Activated T-cell treated with anti-CD3 and anti-CD28 coated beads, Interleukin-2, amount 50 U/mL, for 4 hours (primary cell): ENCODE measurements at regions not wholly inside any gene's neighbourhood (a gene's known extent, or its start where the extent isn't known, plus 50 kb on each side); places are given as distances from the start of the nearest gene placed in this dataset.

Experiments used
- ATAC-seq, 2 donors: fragments of 200-7000 bp; cut with Tn5 transposase; one replicate each; pipeline ENCODE4 v1.10.0; 2021
- DNase-seq: peaks from one replicate; pipeline ENCODE4 v3.0.0-alpha.2; 2020
- H3K27me3 Mint-ChIP-seq: one replicate; pipeline ENCODE4 v1.8.0; 2021; ENCODE audit warnings: low read depth, mixed read lengths
- H3K36me3 Mint-ChIP-seq: one replicate; pipeline ENCODE4 v1.8.0; 2022; ENCODE audit warnings: mixed read lengths; ENCODE audit not compliant: insufficient read depth
- H3K4me1 Mint-ChIP-seq: one replicate; pipeline ENCODE4 v1.8.0; 2021; ENCODE audit warnings: low read depth, mixed read lengths
- H3K4me3 Mint-ChIP-seq: one replicate; pipeline ENCODE4 v1.8.0; 2021; ENCODE audit warnings: mild to moderate bottlenecking, moderate library complexity, mixed read lengths
- H3K9me3 Mint-ChIP-seq: one replicate; pipeline ENCODE4 v1.8.0; 2021; ENCODE audit warnings: mixed read lengths

- Mint-ChIP-seq H3K4me1 (no peaks in the 10 kb centered on the region), H3K9me3 (no peaks in the 10 kb centered on the region), H3K27me3 (no peaks in the 10 kb centered on the region), H3K36me3 (no peaks in the 10 kb centered on the region), H3K4me3 (no peak overlapping the region)
- no peak for ATAC-seq
- no peak for DNase-seq
Measured at GRCh38 chr16:48852458-48852857, 242.5 kb upstream of the N4BP1 start.

GRCh38 chr16:48850097-48850770 is 240.3 kb upstream of the N4BP1 start:
- H3K4me3 Mint-ChIP-seq, result no peak overlapping the region

GRCh38 chr16:48846277-48846676 is 236.3 kb upstream of the N4BP1 start:
- H3K4me1 Mint-ChIP-seq, result no peaks in the 10 kb centered on the region
- no peak overlapping the region for H3K4me3 Mint-ChIP-seq
- no peaks in the 10 kb centered on the region for H3K36me3 Mint-ChIP-seq
- no peaks in the 10 kb centered on the region for H3K27me3 Mint-ChIP-seq
- H3K9me3 Mint-ChIP-seq, result peaks cover 4% of the 10 kb centered on the region
- DNase-seq, result no peak
- ATAC-seq, result no peak

More at GRCh38 chr16:48850097-48850770, 240.3 kb upstream of the N4BP1 start:
- no peaks in the 10 kb centered on the region for H3K36me3 Mint-ChIP-seq
- ATAC-seq, result no peak
- no peaks in the 10 kb centered on the region for H3K27me3 Mint-ChIP-seq
- no peaks in the 10 kb centered on the region for H3K9me3 Mint-ChIP-seq
- no peaks in the 10 kb centered on the region for H3K4me1 Mint-ChIP-seq
- no peak for DNase-seq

GRCh38 chr16:48845261-48845660 is 235.3 kb upstream of the N4BP1 start:
- no peaks in the 10 kb centered on the region for H3K27me3 Mint-ChIP-seq
- H3K36me3 Mint-ChIP-seq, result no peaks in the 10 kb centered on the region
- no peak overlapping the region for H3K4me3 Mint-ChIP-seq
- DNase-seq (no peak), ATAC-seq (no peak)
- H3K9me3 Mint-ChIP-seq, result peaks cover 4% of the 10 kb centered on the region
- H3K4me1 Mint-ChIP-seq, result no peaks in the 10 kb centered on the region

- ATAC-seq (no peak), DNase-seq (no peak)
- no peaks in the 10 kb centered on the region for H3K4me1 Mint-ChIP-seq
- peaks cover 7% of the 10 kb centered on the region for H3K9me3 Mint-ChIP-seq
- H3K4me3 Mint-ChIP-seq, result no peak overlapping the region
- no peaks in the 10 kb centered on the region for H3K36me3 Mint-ChIP-seq
- no peaks in the 10 kb centered on the region for H3K27me3 Mint-ChIP-seq
Measured at GRCh38 chr16:48838349-48838748, 228.4 kb upstream of the N4BP1 start.

GRCh38 chr16:48836636-48837035 is 226.7 kb upstream of the N4BP1 start:
- Mint-ChIP-seq H3K36me3 (no peaks in the 10 kb centered on the region), H3K27me3 (no peaks in the 10 kb centered on the region), H3K4me1 (no peaks in the 10 kb centered on the region), H3K9me3 (peaks cover 3% of the 10 kb centered on the region), H3K4me3 (no peak overlapping the region)
- ATAC-seq (no peak), DNase-seq (no peak)

GRCh38 chr16:48836067-48836466 is 226.1 kb upstream of the N4BP1 start:
- no peak for DNase-seq
- Mint-ChIP-seq H3K9me3 (peaks cover 3% of the 10 kb centered on the region), H3K27me3 (no peaks in the 10 kb centered on the region), H3K36me3 (no peaks in the 10 kb centered on the region), H3K4me1 (no peaks in the 10 kb centered on the region), H3K4me3 (no peak overlapping the region)
- ATAC-seq, result no peak

- Mint-ChIP-seq H3K9me3 (peaks cover 3% of the 10 kb centered on the region), H3K4me3 (no peak overlapping the region), H3K27me3 (no peaks in the 10 kb centered on the region), H3K36me3 (no peaks in the 10 kb centered on the region), H3K4me1 (no peaks in the 10 kb centered on the region)
- DNase-seq (no peak), ATAC-seq (no peak)
Measured at GRCh38 chr16:48834576-48834975, 224.6 kb upstream of the N4BP1 start.

GRCh38 chr16:48833461-48833860 is 223.5 kb upstream of the N4BP1 start:
- peaks cover 3% of the 10 kb centered on the region for H3K9me3 Mint-ChIP-seq
- H3K36me3 Mint-ChIP-seq, result no peaks in the 10 kb centered on the region
- H3K27me3 Mint-ChIP-seq, result no peaks in the 10 kb centered on the region
- no peak overlapping the region for H3K4me3 Mint-ChIP-seq
- DNase-seq (no peak), ATAC-seq (no peak)
- no peaks in the 10 kb centered on the region for H3K4me1 Mint-ChIP-seq

- peaks cover 3% of the 10 kb centered on the region for H3K9me3 Mint-ChIP-seq
- no peaks in the 10 kb centered on the region for H3K4me1 Mint-ChIP-seq
- ATAC-seq (no peak), DNase-seq (no peak)
- H3K4me3 Mint-ChIP-seq, result no peak overlapping the region
- no peaks in the 10 kb centered on the region for H3K36me3 Mint-ChIP-seq
- H3K27me3 Mint-ChIP-seq, result no peaks in the 10 kb centered on the region
Measured at GRCh38 chr16:48831076-48831722, 221.2 kb upstream of the N4BP1 start.

GRCh38 chr16:48829336-48830310 is 219.6 kb upstream of the N4BP1 start:
- Mint-ChIP-seq H3K4me1 (no peaks in the 10 kb centered on the region), H3K27me3 (peaks cover 2% of the 10 kb centered on the region), H3K9me3 (no peaks in the 10 kb centered on the region), H3K36me3 (no peaks in the 10 kb centered on the region), H3K4me3 (no peak overlapping the region)
- ATAC-seq, result no peak
- no peak for DNase-seq

GRCh38 chr16:48824271-48824670 is 214.3 kb upstream of the N4BP1 start:
- Mint-ChIP-seq H3K4me3 (no peak overlapping the region), H3K4me1 (no peaks in the 10 kb centered on the region), H3K9me3 (peaks cover 5% of the 10 kb centered on the region), H3K27me3 (peaks cover 2% of the 10 kb centered on the region), H3K36me3 (no peaks in the 10 kb centered on the region)
- ATAC-seq, result no peak
- DNase-seq, result no peak

- Mint-ChIP-seq H3K27me3 (peaks cover 2% of the 10 kb centered on the region), H3K36me3 (no peaks in the 10 kb centered on the region), H3K4me3 (no peak overlapping the region), H3K4me1 (no peaks in the 10 kb centered on the region), H3K9me3 (peaks cover 5% of the 10 kb centered on the region)
- ATAC-seq, result no peak
- no peak for DNase-seq
Measured at GRCh38 chr16:48822431-48822830, 212.5 kb upstream of the N4BP1 start.

- H3K27me3 Mint-ChIP-seq, result peaks cover 2% of the 10 kb centered on the region
- no peak overlapping the region for H3K4me3 Mint-ChIP-seq
- H3K9me3 Mint-ChIP-seq, result peaks cover 5% of the 10 kb centered on the region
- DNase-seq, result no peak
- no peaks in the 10 kb centered on the region for H3K4me1 Mint-ChIP-seq
- no peak for ATAC-seq
- H3K36me3 Mint-ChIP-seq, result no peaks in the 10 kb centered on the region
Measured at GRCh38 chr16:48820379-48820778, 210.4 kb upstream of the N4BP1 start.
